Stimulated activated CD8-positive, alpha-beta memory T cell treated with anti-CD3 and anti-CD28 coated beads, Interleukin-15, amount 100 ng/mL, for 24 hours (primary cell): ENCODE measurements at regions not wholly inside any gene's neighbourhood (a gene's known extent, or its start where the extent isn't known, plus 50 kb on each side); places are given as distances from the start of the nearest gene placed in this dataset.

ENCODE experiments used
- DNase-seq: peaks from one replicate; pipeline ENCODE4 v3.0.0-alpha.2; 2020; ENCODE audit warnings: low read depth

DNA sequence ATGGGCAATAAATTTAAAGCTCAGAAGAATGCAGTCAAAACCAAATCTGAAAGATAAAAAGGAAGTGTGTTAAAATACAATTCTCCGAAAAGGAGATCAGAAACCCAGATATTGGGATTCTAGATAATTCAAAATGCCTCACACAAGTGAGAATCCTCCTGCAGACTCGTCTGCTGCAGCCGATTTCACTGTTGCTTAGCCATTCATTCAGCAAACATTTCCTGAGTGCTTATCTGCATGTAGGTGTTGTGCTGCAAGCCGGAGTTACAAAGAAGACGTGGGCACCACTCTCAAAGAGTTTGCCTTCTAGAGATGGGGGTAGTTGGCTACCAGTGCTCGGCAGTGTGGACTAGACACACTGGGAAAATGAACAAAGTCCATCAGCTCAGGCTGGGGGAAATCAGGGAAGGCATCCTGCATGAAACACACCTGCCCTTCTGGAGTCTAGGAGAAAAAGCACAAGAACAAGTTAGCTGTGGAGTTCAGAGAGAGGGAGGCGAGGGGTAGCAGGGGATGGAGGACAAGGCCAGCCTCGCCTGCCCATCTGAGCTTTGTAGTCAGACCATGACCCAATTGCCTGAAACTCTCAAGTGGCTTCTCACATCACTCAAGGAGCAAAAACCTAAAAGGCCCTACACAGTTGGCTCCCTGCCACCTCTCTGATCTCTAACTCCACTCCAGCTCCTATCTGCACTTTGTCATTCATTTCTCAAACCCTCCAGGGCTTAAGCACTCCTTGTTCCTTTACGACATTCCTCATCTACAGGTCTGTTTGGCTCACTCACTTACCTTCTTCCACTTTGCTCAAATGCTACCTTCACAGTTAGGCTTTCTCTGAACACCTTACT is 310.0 kb upstream of the DDHD1 start:
- no peak for DNase-seq

DNA sequence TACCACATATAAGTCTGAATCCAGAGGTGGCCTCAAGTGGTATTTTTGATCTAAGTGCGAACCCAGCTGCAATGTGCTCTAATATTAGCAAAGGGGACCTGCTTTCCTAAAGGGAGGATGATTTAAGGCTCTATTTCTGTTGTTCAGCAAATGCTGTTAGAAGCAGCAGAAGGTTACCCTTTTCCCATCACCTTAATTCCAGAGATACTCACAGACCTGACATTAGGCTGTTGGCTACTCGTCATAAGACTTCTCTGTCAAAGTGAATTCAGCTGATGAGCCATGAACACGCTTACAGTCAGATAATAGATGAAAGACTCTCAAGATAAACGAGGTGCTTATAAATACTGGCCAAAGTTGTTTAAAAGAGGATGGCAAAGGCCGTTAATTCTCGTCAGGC is 308.7 kb upstream of the DDHD1 start:
- no peak for DNase-seq

DNA sequence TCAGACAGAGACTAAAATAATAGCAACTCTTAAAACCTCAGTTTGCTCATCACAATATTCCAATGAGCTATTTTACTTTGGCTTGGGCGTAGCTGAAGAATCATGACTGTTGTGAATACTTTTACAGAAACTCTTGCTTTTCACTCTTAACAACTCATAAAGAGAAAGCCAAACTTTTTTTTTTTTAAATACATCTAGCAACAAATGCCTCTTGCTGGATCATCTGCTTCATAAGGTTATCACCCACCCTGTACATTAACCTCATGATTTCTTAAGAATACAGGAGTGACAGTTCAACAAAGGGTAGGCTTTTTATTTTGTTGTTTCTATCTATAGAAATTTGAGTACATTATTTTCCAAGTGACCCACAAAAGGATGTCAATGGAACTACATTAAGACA is 307.4 kb upstream of the DDHD1 start:
- DNase-seq = no peak

DNA sequence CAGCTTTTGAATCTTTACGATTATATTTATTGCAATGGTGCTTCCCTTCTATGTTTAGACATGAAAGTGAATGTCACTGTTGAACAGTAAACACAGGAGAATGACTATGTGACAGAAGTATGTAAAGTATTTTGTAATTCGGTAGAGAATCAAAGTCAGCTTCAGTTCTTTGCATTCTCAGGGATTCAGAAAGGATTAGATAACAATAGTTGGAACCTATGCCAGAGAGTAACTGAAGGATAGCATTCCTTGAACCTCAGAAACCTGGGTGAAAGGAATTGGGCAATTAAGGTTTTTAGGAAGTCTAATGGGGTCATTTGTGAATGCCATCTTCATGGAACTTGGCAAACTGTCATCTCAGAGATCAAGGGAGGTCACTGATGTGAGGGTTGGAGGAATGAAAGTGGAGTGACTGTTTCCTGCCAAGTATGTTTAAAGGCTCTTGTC is 305.3 kb upstream of the DDHD1 start:
- DNase-seq = no peak

DNA sequence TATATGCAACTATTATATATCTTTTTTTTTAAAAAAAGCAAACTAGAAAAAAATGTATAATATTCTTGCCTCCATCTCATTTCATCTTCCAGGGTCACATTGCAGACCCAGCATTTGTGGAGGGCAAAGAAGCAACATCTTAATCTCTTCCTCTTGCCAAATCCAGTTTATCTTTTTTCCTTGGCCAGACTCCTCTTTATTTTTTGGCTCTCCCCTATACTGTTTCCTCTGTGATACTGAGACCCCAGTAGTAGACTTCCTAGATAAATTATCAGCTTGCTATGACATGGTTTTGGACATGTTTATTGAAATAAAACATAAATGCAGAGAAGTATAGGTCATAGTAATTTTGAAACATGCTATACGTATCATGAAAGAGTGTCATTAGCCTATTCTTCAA is 303.8 kb upstream of the DDHD1 start:
- DNase-seq = no peak

DNA sequence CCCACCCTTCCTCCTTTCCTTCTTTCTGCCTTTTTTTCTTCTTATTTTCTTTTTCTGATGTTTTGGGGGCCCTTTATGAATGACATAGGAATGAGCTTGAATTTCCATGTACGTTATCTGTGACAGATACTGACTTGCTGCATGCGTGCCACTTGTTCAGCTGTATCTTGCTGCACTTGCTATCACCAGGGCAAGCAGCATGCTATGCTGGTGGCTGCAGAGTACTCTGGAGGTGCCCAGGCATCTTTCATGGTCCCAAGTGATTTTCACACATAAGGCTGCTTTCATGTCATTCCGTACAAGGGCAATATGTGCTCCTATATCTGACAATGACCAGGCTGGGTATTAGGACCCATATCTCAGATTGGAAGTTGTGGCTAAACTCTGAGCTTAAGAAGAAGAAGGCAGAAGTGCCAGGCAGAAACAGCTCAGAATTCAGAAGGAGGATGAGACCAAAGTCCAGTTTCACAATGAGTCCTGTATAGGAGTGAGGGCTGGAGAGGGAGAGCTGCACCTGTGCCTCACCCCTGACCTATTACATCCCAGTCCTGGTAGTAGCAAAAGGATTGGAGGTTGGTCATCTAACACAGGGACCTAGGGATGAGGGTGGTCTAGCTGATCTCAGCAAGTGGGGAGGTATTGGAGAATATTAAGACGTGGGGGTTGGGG is 299.0 kb upstream of the DDHD1 start:
- no peak for DNase-seq

DNA sequence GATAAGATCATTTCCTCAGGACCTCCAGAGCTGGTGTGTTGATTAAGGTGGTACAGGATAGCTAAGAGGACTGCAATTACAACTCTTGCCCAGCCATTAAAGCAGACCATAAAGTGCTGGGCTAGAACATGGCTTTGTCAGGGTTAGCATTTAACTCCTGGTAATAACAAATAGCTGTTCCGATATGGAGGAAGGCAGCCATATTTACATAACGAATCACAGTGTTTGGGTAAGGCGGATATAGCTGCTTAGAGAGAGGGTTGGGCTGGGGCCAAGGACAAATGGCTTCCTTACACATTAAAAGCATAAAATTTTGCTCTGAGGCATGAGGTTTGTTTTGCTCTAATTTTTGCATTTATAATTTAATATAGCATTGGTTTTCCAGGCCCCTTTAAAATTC is 297.7 kb upstream of the DDHD1 start:
- DNase-seq = no peak

DNA sequence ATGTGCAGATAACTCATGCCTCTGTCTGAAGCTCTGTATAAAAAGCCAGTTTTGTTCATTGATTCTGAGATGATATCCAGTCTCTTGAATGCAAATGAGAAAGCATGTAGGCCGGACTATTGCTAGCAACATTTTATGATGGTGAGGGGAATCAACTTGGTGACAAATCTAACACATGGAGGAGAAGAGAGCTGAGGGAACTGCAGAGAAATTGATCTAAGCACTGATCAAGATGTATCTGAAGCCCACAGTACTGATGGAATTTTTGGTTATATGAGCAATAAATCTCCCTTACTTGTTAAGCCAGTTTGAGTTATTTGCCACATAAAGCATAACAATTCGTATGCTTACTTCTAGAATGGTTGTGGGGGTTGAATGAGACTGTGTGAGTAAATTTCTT is 295.6 kb upstream of the DDHD1 start:
- DNase-seq = no peak

DNA sequence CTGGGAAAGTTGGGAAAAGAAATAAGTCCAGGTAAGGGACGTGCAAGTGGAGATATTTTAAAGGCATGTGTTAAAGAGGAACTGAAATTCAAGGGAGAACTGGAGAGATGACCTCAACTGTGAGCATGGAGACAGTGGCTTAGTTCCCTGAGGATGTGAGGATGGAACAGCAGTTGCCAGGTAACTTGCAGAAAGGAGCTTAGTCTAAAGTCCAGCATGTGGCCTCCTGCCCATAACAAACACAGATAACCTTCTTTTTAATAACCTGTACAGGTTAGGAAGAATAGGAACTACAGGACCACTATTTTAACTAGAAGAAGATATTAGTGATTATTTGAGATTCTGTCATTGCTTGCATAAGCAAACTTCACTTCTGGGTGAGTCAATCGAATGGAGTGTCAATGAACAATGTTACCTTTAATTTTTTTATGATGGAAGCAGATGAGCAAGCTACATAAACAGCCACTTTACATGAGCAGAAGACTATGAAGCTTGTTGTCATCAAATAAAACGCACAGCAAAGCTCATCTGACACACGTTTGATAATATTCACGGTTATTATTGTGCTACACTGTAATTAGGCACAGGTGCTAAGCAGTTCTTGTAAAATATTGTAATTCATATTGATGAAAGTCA is 291.7 kb upstream of the DDHD1 start:
- DNase-seq = no peak

DNA sequence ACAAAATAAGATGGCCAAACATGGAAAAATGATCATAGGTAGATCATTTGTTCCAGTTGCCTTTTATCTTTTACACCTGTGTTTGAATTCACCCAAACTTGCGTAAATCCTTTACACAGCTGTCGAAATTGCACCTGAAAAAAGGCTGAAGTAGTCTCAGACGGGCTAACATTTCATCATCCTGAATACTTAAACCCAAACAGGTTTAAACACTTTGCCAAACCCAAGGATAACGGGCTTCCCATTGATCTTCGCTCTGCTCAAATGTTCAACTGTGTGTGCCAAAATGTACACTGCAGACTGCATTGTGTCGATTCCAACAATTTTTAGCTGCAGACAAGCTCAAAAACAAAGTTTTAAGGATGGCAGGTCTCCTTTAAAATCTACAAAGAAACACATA is 288.7 kb upstream of the DDHD1 start:
- no peak for DNase-seq

DNA sequence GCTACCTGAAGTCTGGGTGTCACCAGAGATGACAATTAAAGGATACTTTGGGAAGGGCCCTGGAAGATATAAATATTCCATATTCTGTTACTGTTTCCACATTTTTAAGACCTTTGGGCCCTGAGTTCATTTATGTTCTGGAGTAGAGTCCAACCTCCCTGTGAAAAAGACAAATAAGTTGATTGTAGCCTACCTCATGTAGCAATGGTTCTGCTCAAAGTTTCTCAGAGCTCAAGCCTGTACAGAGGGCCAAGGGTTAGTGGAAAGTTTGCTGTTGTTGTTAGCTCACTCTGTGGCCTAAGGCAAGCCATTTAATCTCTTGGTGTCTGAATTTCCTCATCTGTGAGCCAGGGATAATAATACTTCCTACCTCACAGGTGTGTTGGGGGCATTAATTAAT is 284.7 kb upstream of the DDHD1 start:
- no peak for DNase-seq

DNA sequence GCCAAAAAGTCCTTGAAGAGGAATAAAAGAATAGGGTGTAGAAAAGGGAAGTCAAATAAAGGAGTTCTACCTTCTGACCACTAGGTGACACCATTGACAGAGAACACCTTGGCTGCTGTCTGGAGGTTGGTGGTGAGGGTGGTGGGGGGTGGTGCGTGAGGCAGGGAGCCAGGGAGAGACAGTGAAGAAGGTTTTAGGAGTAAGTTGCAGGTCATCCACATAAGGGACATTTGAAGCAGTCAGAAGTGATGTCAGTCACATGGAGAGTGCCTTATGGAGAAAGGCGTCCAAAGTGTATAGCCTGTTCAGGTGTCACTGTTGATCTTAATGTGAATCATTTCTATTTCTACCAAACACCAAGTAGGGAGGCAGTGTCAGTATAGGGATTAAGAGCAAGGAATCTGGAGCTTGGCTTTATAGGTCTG is 279.3 kb upstream of the DDHD1 start:
- no peak for DNase-seq

DNA sequence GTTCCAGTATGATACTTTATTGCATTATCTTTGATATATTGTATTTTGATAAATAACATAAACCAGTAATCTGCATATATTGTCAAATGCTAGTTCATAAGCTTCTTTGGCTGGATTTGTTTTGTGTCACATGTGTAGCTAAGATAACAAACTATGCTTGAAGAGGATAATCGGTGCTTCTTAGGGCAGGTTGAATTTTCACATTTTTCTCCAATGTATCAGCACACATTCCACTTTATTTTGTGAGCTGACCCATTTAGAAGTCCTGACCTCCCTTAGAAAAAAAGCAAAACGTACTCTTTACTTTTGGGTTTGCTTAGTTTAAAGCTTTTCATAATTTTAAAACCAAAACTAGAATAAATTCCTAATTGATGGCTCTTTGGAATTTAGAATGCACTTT is 277.7 kb upstream of the DDHD1 start:
- no peak for DNase-seq

DNA sequence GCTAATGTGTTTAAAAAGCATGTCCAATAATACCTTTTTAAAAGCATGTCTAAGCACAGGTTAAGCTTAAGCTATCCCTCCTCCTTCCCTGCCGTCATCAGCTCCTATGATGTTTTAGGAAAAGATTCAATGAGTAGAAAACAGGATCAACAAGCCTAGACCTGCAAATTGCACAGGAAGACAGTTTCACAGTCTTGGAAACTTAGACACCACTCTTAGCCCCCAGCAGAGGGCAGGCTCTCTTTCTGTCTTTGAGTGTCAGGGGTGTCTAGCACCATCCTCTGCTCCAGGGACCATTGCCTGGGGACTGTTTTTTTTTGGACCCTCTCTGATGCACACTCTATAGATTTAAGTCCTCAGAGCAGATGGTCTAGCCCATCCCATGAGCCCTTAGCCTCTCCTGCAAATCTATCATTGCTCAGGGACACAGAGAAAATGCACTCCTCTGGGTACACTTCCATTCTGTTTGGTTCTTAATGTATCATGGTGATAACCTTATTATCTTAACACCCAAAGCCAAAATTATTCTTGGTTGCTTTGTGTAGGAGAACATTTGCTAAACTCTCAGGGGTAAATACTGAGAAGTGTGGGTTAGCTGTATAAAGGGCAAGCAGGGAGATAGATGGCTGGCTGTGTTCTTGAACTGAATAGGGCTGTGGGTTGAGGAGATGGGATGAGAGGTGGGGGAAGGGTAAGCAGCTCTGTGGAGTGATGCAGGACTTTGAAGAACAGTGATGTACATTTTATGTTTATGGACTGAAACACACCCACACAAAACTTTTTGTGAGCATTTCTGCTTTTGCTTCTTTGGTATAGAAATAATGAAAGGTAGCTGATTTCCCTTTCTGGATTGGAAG is 259.9 kb upstream of the DDHD1 start:
- no peak for DNase-seq

DNA sequence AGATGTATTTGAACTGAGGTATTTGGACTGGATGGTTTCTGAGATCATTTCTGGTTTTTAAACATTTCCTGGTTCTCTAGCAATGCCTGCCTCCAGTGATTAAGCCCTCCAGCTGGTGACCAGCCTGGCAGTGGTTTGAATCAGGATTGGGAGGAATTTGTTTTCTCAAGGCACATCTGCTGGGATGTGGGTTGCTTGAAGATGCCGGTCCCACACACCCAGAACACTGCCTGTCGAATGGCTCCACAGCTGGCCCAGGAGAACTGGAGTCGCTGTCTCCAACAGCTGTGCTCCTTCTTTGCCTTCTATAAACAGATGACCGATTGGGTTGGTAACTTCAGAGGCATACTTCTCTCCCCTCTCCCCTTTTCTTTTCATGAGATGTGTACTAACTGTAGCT is 258.0 kb upstream of the DDHD1 start:
- no peak for DNase-seq

DNA sequence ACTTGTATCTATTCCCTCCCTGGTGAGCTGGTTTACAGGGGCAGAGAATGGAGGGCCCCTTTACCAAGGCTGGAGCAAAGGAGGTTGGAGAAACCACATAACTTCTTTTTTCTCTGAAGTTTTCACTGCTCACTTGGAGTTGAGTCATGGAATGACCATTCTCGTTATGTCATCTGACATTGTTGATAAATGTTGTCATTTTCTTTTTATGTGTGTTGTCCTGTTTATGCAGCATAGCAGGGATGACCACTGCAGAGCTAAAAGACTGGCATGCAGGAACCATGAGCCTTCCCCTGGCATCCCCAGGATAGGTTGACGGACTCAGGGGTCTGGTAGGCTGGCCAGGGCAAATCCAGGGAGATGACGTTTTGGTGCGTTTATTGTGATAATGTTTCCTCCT is 256.8 kb upstream of the DDHD1 start:
- no peak for DNase-seq

DNA sequence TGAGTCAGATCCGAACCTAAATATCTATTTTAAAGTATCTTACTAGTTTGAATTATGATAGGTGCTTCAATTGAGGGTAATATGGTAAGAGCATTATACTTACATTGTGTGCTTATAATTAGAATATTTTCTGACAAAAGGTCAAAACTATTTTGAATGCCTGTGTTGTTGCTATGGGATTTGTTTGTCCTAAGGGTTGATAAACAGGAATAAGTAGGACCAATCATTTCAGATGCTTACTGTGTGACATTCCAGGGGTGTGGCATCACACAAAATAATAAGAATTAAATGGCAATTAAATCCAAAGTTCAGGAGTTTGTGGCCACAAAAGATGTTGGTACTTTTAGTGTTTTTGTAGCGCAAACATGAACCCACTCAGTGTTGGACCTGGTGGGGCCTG is 256.2 kb upstream of the DDHD1 start:
- DNase-seq = no peak

DNA sequence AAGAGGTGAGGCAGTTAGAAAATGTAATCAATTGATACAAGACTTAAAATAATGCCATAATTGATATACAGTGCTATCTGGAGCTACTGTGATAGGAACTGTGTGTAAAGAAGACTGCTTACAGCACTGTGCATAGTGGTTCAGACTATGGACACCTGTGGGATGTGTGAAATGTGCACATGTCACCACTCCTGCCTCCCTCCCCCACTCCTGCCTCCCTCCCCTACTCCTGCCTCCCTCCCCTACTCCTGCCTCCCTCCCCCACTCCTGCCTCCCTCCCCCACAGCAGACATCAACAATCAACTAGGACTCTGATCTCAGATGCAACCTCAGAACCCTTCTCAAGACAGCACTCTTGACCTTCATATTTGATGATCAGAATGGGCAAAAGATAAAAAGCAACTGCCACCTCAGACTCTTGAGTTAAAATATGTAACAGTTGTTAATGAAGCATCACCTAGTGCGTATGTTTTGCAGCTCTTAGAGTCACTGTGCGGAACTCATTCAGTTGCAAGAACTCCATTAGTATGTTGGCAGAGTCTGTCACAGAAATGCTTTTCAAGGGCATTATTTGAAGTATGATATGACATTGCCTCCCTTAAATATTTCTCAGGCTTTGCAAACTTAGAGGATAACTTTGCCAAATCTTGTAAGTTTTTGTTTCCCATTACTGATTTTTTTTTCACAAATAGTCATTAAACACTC is 255.2 kb upstream of the DDHD1 start:
- no peak for DNase-seq

DNA sequence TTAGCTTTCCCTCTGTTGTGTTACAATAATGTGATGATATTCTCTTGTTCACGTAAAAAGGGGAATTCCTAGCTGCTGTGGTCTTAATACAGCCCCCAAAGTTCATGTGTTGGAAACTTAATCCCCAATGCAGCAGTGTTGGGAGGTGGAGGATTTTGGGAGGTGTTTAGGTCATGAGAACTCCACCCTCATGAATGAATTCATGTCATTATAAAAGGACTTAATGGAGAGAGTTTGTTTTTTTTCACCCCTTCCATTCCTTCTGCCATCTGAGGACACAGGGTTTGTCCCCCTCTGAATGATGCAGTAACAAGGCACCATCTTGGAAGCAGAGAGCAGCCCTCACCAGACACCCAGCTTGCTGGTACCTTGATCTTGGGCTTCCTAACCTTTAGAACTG is 253.4 kb upstream of the DDHD1 start:
- DNase-seq = no peak

DNA sequence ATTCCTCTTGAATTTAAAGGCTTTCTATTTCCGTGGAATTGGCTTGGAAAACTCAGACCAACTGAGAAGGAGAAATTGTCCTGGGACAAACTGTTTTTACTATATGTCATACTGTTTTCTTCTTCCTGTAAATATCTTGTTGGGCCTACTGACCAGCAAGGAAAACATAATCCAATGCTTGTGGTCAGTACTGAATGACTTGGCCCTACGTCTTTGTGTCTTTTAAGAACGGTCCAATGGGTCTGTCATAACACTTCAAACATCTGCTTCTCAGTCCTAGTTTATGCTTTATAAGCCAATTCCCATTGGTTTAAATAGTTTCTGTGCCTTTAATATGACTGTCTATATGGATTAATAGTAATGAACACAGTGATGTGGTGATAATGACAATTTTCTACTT is 248.5 kb upstream of the DDHD1 start:
- no peak for DNase-seq

DNA sequence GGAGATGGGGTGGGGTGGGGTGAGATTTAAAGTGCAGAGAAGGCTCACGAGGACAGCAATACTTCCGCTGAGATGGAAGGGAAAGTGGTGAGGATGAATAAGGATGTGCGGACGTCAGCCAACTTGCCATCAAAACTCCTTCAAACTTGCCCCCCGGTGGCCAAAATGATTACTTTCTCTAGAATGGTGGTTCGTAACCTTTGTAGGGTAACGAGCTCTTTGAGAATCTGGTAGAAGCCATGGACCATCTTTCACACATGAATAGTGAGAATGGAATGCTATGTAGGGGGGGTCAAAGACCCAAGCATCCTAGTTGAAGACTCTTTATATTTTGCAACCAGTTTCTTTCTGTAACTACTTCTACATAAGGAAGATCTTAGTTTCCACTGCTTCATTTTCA is 245.9 kb upstream of the DDHD1 start:
- no peak for DNase-seq

DNA sequence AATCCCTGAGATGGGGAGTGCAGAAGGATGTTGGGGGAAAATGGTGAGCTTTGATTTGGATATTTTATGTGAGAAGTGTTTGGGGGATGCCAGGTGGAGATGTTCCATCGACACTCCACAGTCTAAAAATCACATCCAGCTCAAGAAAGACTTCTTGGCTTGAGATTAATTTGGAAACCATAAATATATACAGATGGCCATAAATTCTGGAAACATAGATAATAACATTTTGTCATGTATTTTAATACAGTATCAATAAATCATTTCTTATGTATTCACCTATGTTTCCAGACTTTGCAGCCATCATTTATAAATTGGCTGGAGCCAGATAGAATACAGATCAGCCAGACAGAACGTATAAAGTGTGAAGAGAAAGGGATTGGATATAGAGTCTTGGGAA is 245.5 kb upstream of the DDHD1 start:
- no peak for DNase-seq
